ENCODE measurements at regions not wholly inside any gene's neighbourhood (a gene's known extent, or its start where the extent isn't known, plus 50 kb on each side); places are given as distances from the start of the nearest gene placed in this dataset.
"Not testable (repeated sequence)": the region's sequence is repeated elsewhere in the genome, so short reads cannot be mapped to it uniquely, and the experiment has no call there.

GRCh38 chr2:155905657-155906056 is 426.9 kb downstream of the NR4A2 start:
- no peaks in the 10 kb centered on the region for H3K36me3 Mint-ChIP-seq (ENCODE audit: low read depth)
- no peaks in the 10 kb centered on the region for H3K9me3 Mint-ChIP-seq
- H3K27ac Mint-ChIP-seq, result no peak overlapping the region
- no peaks in the 10 kb centered on the region for H3K27me3 Mint-ChIP-seq
- DNase-seq, result no peak
- H3K4me3 Mint-ChIP-seq, result no peak overlapping the region
- no peaks in the 10 kb centered on the region for H3K4me1 Mint-ChIP-seq (ENCODE audit: low read depth)

GRCh38 chr2:155904720-155905119 is 427.8 kb downstream of the NR4A2 start:
- no peaks in the 10 kb centered on the region for H3K9me3 Mint-ChIP-seq
- H3K27ac Mint-ChIP-seq, result no peak overlapping the region
- H3K27me3 Mint-ChIP-seq, result no peaks in the 10 kb centered on the region
- no peak overlapping the region for H3K4me3 Mint-ChIP-seq
- no peaks in the 10 kb centered on the region for H3K4me1 Mint-ChIP-seq (ENCODE audit: low read depth)
- no peak for DNase-seq
- H3K36me3 Mint-ChIP-seq (ENCODE audit: low read depth), result no peaks in the 10 kb centered on the region

GRCh38 chr2:155902635-155903034 is 429.9 kb downstream of the NR4A2 start:
- DNase-seq, result no peak
- Mint-ChIP-seq H3K27ac (no peak overlapping the region), H3K4me1 (ENCODE audit: low read depth) (no peaks in the 10 kb centered on the region), H3K36me3 (ENCODE audit: low read depth) (no peaks in the 10 kb centered on the region), H3K27me3 (no peaks in the 10 kb centered on the region), H3K4me3 (no peak overlapping the region), H3K9me3 (no peaks in the 10 kb centered on the region)

- Mint-ChIP-seq H3K27ac (no peak overlapping the region), H3K27me3 (no peaks in the 10 kb centered on the region), H3K36me3 (ENCODE audit: low read depth) (no peaks in the 10 kb centered on the region), H3K9me3 (peaks cover 4% of the 10 kb centered on the region), H3K4me3 (no peak overlapping the region), H3K4me1 (ENCODE audit: low read depth) (no peaks in the 10 kb centered on the region)
- DNase-seq, result no peak
These were observed 437.5 kb downstream of the NR4A2 start for GRCh38 chr2:155895016-155895415.

GRCh38 chr2:155880382-155880781 is 452.1 kb downstream of the NR4A2 start:
- peaks cover 23% of the 10 kb centered on the region for H3K9me3 Mint-ChIP-seq
- H3K27ac Mint-ChIP-seq; H3K4me1 Mint-ChIP-seq (ENCODE audit: low read depth); DNase-seq; H3K27me3 Mint-ChIP-seq; H3K36me3 Mint-ChIP-seq (ENCODE audit: low read depth); H3K4me3 Mint-ChIP-seq: not testable (repeated sequence)

GRCh38 chr2:155879900-155880299 is 452.6 kb downstream of the NR4A2 start:
- not testable (repeated sequence) for H3K4me1 Mint-ChIP-seq (ENCODE audit: low read depth); DNase-seq; H3K27ac Mint-ChIP-seq; H3K36me3 Mint-ChIP-seq (ENCODE audit: low read depth); H3K27me3 Mint-ChIP-seq; H3K4me3 Mint-ChIP-seq
- H3K9me3 Mint-ChIP-seq, result peaks cover 23% of the 10 kb centered on the region

- Mint-ChIP-seq H3K4me1 (ENCODE audit: low read depth) (no peaks in the 10 kb centered on the region), H3K4me3 (no peak overlapping the region), H3K27me3 (no peaks in the 10 kb centered on the region), H3K27ac (no peak overlapping the region), H3K36me3 (ENCODE audit: low read depth) (no peaks in the 10 kb centered on the region), H3K9me3 (peaks cover 11% of the 10 kb centered on the region)
- no peak for DNase-seq
These were observed 460.1 kb downstream of the NR4A2 start for GRCh38 chr2:155872396-155872795.

- no peaks in the 10 kb centered on the region for H3K36me3 Mint-ChIP-seq (ENCODE audit: low read depth)
- no peak overlapping the region for H3K27ac Mint-ChIP-seq
- no peaks in the 10 kb centered on the region for H3K4me1 Mint-ChIP-seq (ENCODE audit: low read depth)
- H3K27me3 Mint-ChIP-seq, result no peaks in the 10 kb centered on the region
- H3K4me3 Mint-ChIP-seq, result no peak overlapping the region
- no peak for DNase-seq
- H3K9me3 Mint-ChIP-seq, result peaks cover 11% of the 10 kb centered on the region
These were observed 460.6 kb downstream of the NR4A2 start for GRCh38 chr2:155871940-155872339.

- no peak for DNase-seq
- no peaks in the 10 kb centered on the region for H3K9me3 Mint-ChIP-seq
- H3K27me3 Mint-ChIP-seq, result no peaks in the 10 kb centered on the region
- no peak overlapping the region for H3K27ac Mint-ChIP-seq
- H3K4me3 Mint-ChIP-seq, result no peak overlapping the region
- H3K4me1 Mint-ChIP-seq (ENCODE audit: low read depth), result no peaks in the 10 kb centered on the region
- H3K36me3 Mint-ChIP-seq (ENCODE audit: low read depth), result no peaks in the 10 kb centered on the region
These were observed 465.0 kb downstream of the NR4A2 start for GRCh38 chr2:155867564-155867963.

GRCh38 chr2:155866477-155866876 is 466.0 kb downstream of the NR4A2 start:
- Mint-ChIP-seq H3K27ac (no peak overlapping the region), H3K9me3 (no peaks in the 10 kb centered on the region), H3K27me3 (no peaks in the 10 kb centered on the region), H3K4me3 (no peak overlapping the region), H3K36me3 (ENCODE audit: low read depth) (no peaks in the 10 kb centered on the region), H3K4me1 (ENCODE audit: low read depth) (no peaks in the 10 kb centered on the region)
- no peak for DNase-seq

GRCh38 chr2:155852156-155852555 is 480.4 kb downstream of the NR4A2 start:
- H3K27me3 Mint-ChIP-seq, result no peaks in the 10 kb centered on the region
- DNase-seq, result no peak
- no peak overlapping the region for H3K4me3 Mint-ChIP-seq
- no peaks in the 10 kb centered on the region for H3K4me1 Mint-ChIP-seq (ENCODE audit: low read depth)
- no peaks in the 10 kb centered on the region for H3K36me3 Mint-ChIP-seq (ENCODE audit: low read depth)
- no peaks in the 10 kb centered on the region for H3K9me3 Mint-ChIP-seq
- no peak overlapping the region for H3K27ac Mint-ChIP-seq

- H3K9me3 Mint-ChIP-seq, result no peaks in the 10 kb centered on the region
- no peaks in the 10 kb centered on the region for H3K27me3 Mint-ChIP-seq
- H3K4me1 Mint-ChIP-seq (ENCODE audit: low read depth), result no peaks in the 10 kb centered on the region
- no peak overlapping the region for H3K27ac Mint-ChIP-seq
- H3K36me3 Mint-ChIP-seq (ENCODE audit: low read depth), result no peaks in the 10 kb centered on the region
- H3K4me3 Mint-ChIP-seq, result no peak overlapping the region
- no peak for DNase-seq
These were observed 486.3 kb downstream of the NR4A2 start for GRCh38 chr2:155846259-155846658.

- DNase-seq, result no peak
- Mint-ChIP-seq H3K27me3 (no peaks in the 10 kb centered on the region), H3K36me3 (ENCODE audit: low read depth) (no peaks in the 10 kb centered on the region), H3K27ac (no peak overlapping the region), H3K4me3 (no peak overlapping the region), H3K4me1 (ENCODE audit: low read depth) (no peaks in the 10 kb centered on the region), H3K9me3 (no peaks in the 10 kb centered on the region)
These were observed 488.1 kb downstream of the NR4A2 start for GRCh38 chr2:155844461-155844860.

GRCh38 chr2:155842103-155842502 is 490.4 kb downstream of the NR4A2 start:
- Mint-ChIP-seq H3K4me3 (no peak overlapping the region), H3K4me1 (ENCODE audit: low read depth) (no peaks in the 10 kb centered on the region), H3K9me3 (no peaks in the 10 kb centered on the region)

GRCh38 chr2:155841442-155841841 is 491.1 kb downstream of the NR4A2 start:
- Mint-ChIP-seq H3K27ac (no peak overlapping the region), H3K4me1 (ENCODE audit: low read depth) (no peaks in the 10 kb centered on the region), H3K4me3 (no peak overlapping the region), H3K27me3 (no peaks in the 10 kb centered on the region), H3K9me3 (no peaks in the 10 kb centered on the region), H3K36me3 (ENCODE audit: low read depth) (no peaks in the 10 kb centered on the region)
- no peak for DNase-seq

More at GRCh38 chr2:155842103-155842502, 490.4 kb downstream of the NR4A2 start:
- Mint-ChIP-seq H3K27ac (no peak overlapping the region), H3K36me3 (ENCODE audit: low read depth) (no peaks in the 10 kb centered on the region), H3K27me3 (no peaks in the 10 kb centered on the region)
- no peak for DNase-seq

- no peak for DNase-seq
- no peaks in the 10 kb centered on the region for H3K27me3 Mint-ChIP-seq
- no peak overlapping the region for H3K4me3 Mint-ChIP-seq
- H3K27ac Mint-ChIP-seq, result no peak overlapping the region
- no peaks in the 10 kb centered on the region for H3K9me3 Mint-ChIP-seq
- H3K36me3 Mint-ChIP-seq (ENCODE audit: low read depth), result no peaks in the 10 kb centered on the region
- no peaks in the 10 kb centered on the region for H3K4me1 Mint-ChIP-seq (ENCODE audit: low read depth)
These were observed 491.9 kb downstream of the NR4A2 start for GRCh38 chr2:155840661-155841060.

All from activated T-cell treated with anti-CD3 and anti-CD28 coated beads, Interleukin-2, amount 50 U/mL, for 24 hours (primary cell).